NB4 (cell line): ENCODE measurements at regions not wholly inside any gene's neighbourhood (a gene's known extent, or its start where the extent isn't known, plus 50 kb on each side); places are given as distances from the start of the nearest gene placed in this dataset.

Source experiments
- CTCF ChIP-seq: IDR thresholded peaks from one replicate; pipeline ENCODE4 v1.5.1; 2012; ENCODE audit warnings: low read depth, low read length
- MYC ChIP-seq: IDR thresholded peaks from 2 replicates; pipeline ENCODE4 v1.6.1; 2011; ENCODE audit warnings: low read depth, low read length
- POLR2A ChIP-seq: IDR thresholded peaks from 2 replicates; pipeline ENCODE4 v1.6.1; 2011; ENCODE audit warnings: mild to moderate bottlenecking; ENCODE audit not compliant: insufficient read length; ENCODE audit errors: extremely low read depth

GRCh38 chr4:184924516-184924915, 93.8 kb upstream of the HELT start:
- TF ChIP-seq CTCF (no peak), POLR2A (no peak), MYC (no peak)
